HUDEP-2 (cell line): ENCODE measurements at regions not wholly inside any gene's neighbourhood (a gene's known extent, or its start where the extent isn't known, plus 50 kb on each side); places are given as distances from the start of the nearest gene placed in this dataset.
"Not testable (repeated sequence)": the region's sequence is repeated elsewhere in the genome, so short reads cannot be mapped to it uniquely, and the experiment has no call there.

ENCODE experiments used
- DNase-seq, 76 experiments: peaks; one replicate each; lab custom pipeline; 2025; ENCODE audit not compliant: unreplicated experiment in 76 of 76; lab: John Stamatoyannopoulos, UW

- no peak for DNase-seq
These were observed 143.7 kb downstream of the TM2D1 start for GRCh38 chr1:61581251-61581650.

GRCh38 chr1:61580417-61580816, 144.5 kb downstream of the TM2D1 start:
- no peak for DNase-seq

GRCh38 chr1:61579802-61580201, 145.1 kb downstream of the TM2D1 start:
- no peak for DNase-seq

GRCh38 chr1:61572046-61572445, 152.9 kb downstream of the TM2D1 start:
- DNase-seq, result no peak

GRCh38 chr1:61570191-61570590, 154.8 kb downstream of the TM2D1 start:
- no peak for DNase-seq

- DNase-seq, result no peak
These were observed 155.7 kb downstream of the TM2D1 start for GRCh38 chr1:61569303-61569621.

- DNase-seq, result no peak
These were observed 156.3 kb downstream of the TM2D1 start for GRCh38 chr1:61568460-61569302.

- DNase-seq, result no peak
These were observed 158.8 kb downstream of the TM2D1 start for GRCh38 chr1:61566177-61566576.

GRCh38 chr1:61563611-61564010, 161.3 kb downstream of the TM2D1 start:
- DNase-seq, result no peak

GRCh38 chr1:61561666-61562065, 163.3 kb downstream of the TM2D1 start:
- DNase-seq, result no peak

GRCh38 chr1:61560385-61560784, 164.6 kb downstream of the TM2D1 start:
- DNase-seq, result no peak

GRCh38 chr1:61556631-61557030, 168.3 kb downstream of the TM2D1 start:
- DNase-seq, result no peak

- DNase-seq, result no peak
These were observed 172.2 kb downstream of the TM2D1 start for GRCh38 chr1:61552630-61553305.

GRCh38 chr1:61547302-61547701, 177.6 kb downstream of the TM2D1 start:
- DNase-seq, result peak in 11 of 76 experiments; percentile 1 to 24 (median 4)

- DNase-seq, result not testable (repeated sequence)
These were observed 180.1 kb downstream of the TM2D1 start for GRCh38 chr1:61544870-61545269.

- DNase-seq, result not testable (repeated sequence)
These were observed 181.4 kb downstream of the TM2D1 start for GRCh38 chr1:61543498-61543897.

- no peak for DNase-seq
These were observed 185.1 kb downstream of the TM2D1 start for GRCh38 chr1:61539720-61540462.

- DNase-seq, result no peak
These were observed 186.7 kb downstream of the TM2D1 start for GRCh38 chr1:61538228-61538627.

GRCh38 chr1:61536174-61537108, 188.5 kb downstream of the TM2D1 start:
- DNase-seq, result no peak

- no peak for DNase-seq
These were observed 190.1 kb downstream of the TM2D1 start for GRCh38 chr1:61534847-61535246.
